CD14-positive monocyte (primary cell): ENCODE measurements at regions not wholly inside any gene's neighbourhood (a gene's known extent, or its start where the extent isn't known, plus 50 kb on each side); places are given as distances from the start of the nearest gene placed in this dataset.

Experiments used
- DNase-seq, 3 donors: peaks; one replicate each; pipeline ENCODE4 v3.0.0-alpha.2; 2011 to 2022
- H2AFZ ChIP-seq: 2 replicates; pipeline ENCODE4 v1.6.0; 2012; ENCODE audit warnings: mild to moderate bottlenecking, low read depth, low read length, inconsistent platforms; ENCODE audit not compliant: insufficient read depth, poor library complexity, severe bottlenecking
- H3K27ac ChIP-seq, 2 donors: 1 replicate in 1 of 2; 2 replicates in 1 of 2; pipeline ENCODE4 v1.5.1; 2012 to 2013; ENCODE audit warnings: low read length in 2 of 2, control low read depth in 1 of 2, inconsistent platforms in 1 of 2, low read depth in 1 of 2, mild to moderate bottlenecking in 1 of 2
- H3K27me3 ChIP-seq, 2 donors: one replicate each; pipeline versions ENCODE4 v1.6.0 to v1.6.1; 2011 to 2013; ENCODE audit warnings: low read length in 2 of 2; ENCODE audit not compliant: control insufficient read depth in 2 of 2, insufficient read depth in 2 of 2
- H3K36me3 ChIP-seq, 2 donors: replicated peaks in 1 of 2; 1 replicate in 1 of 2; 2 replicates in 1 of 2; pipeline versions ENCODE4 v1.5.1 to v1.6.1; 2012 to 2013; ENCODE audit warnings: low read length in 2 of 2, control low read depth in 1 of 2, inconsistent platforms in 1 of 2, mild to moderate bottlenecking in 1 of 2; ENCODE audit not compliant: insufficient read depth in 2 of 2, control insufficient read depth in 1 of 2
- H3K4me1 ChIP-seq, 2 donors: 1 replicate in 1 of 2; 2 replicates in 1 of 2; pipeline versions ENCODE4 v1.5.1 to v1.6.1; 2012 to 2013; ENCODE audit warnings: low read length in 2 of 2, control low read depth in 1 of 2, inconsistent platforms in 1 of 2, mild to moderate bottlenecking in 1 of 2, moderate library complexity in 1 of 2; ENCODE audit not compliant: insufficient read depth in 2 of 2, control insufficient read depth in 1 of 2
- H3K4me2 ChIP-seq: replicated peaks from 2 replicates; pipeline ENCODE3; 2012; ENCODE audit warnings: low read length, moderate library complexity, mild to moderate bottlenecking; ENCODE audit not compliant: poor library complexity, severe bottlenecking; ENCODE audit errors: extremely low read depth
- H3K4me3 ChIP-seq, 3 experiments: fragments of 200-600 bp in 1 of 3; sonication (generic) in 1 of 3; replicated peaks in 1 of 3; 1 replicate in 2 of 3; 2 replicates in 1 of 3; pipeline ENCODE4 v1.5.1; 2011 to 2013; ENCODE audit warnings: low read length in 3 of 3, mild to moderate bottlenecking in 3 of 3, control low read depth in 2 of 3, low read depth in 2 of 3, inconsistent platforms in 1 of 3, moderate library complexity in 1 of 3
- H3K79me2 ChIP-seq: 2 replicates; pipeline ENCODE4 v1.6.0; 2012; ENCODE audit warnings: mild to moderate bottlenecking, control low read depth, inconsistent platforms, low read length, moderate library complexity; ENCODE audit not compliant: insufficient read depth
- H3K9ac ChIP-seq: 2 replicates; pipeline ENCODE4 v1.6.0; 2017; ENCODE audit warnings: low read length, mild to moderate bottlenecking; ENCODE audit not compliant: insufficient read depth, poor library complexity, severe bottlenecking
- H3K9me3 ChIP-seq, 2 donors: replicated peaks in 1 of 2; 1 replicate in 1 of 2; 2 replicates in 1 of 2; pipeline versions ENCODE4 v1.5.1 to v1.6.1; 2012 to 2013; ENCODE audit warnings: low read length in 2 of 2, control low read depth in 1 of 2; ENCODE audit not compliant: control insufficient read depth in 1 of 2, insufficient read depth in 1 of 2
- H4K20me1 ChIP-seq: 2 replicates; pipeline ENCODE4 v1.6.0; 2012; ENCODE audit warnings: mild to moderate bottlenecking, low read length, control low read depth, moderate library complexity; ENCODE audit not compliant: insufficient read depth
- H3K27ac Mint-ChIP-seq, 7 donors: one replicate each; pipeline ENCODE4 v1.8.0; 2020; ENCODE audit warnings: mild to moderate bottlenecking in 7 of 7, mixed read lengths in 7 of 7, moderate library complexity in 6 of 7, inconsistent platforms in 2 of 7
- H3K27me3 Mint-ChIP-seq, 3 donors: one replicate each; pipeline ENCODE4 v1.8.0; 2021 to 2022; ENCODE audit warnings: low read depth in 3 of 3, mild to moderate bottlenecking in 3 of 3, mixed read lengths in 3 of 3, moderate library complexity in 3 of 3, inconsistent platforms in 1 of 3
- H3K36me3 Mint-ChIP-seq, 2 donors: one replicate each; pipeline ENCODE4 v1.8.0; 2020; ENCODE audit warnings: mixed read lengths in 2 of 2, inconsistent platforms in 1 of 2, mild to moderate bottlenecking in 1 of 2
- H3K4me1 Mint-ChIP-seq: one replicate; pipeline ENCODE4 v1.8.0; 2020; ENCODE audit warnings: mild to moderate bottlenecking, mixed read lengths
- H3K4me3 Mint-ChIP-seq, 2 donors: one replicate each; pipeline ENCODE4 v1.8.0; 2020; ENCODE audit warnings: mild to moderate bottlenecking in 2 of 2, mixed read lengths in 2 of 2, moderate library complexity in 1 of 2
- H3K9me3 Mint-ChIP-seq, 7 donors: one replicate each; pipeline ENCODE4 v1.8.0; 2020 to 2022; ENCODE audit warnings: mixed read lengths in 7 of 7, mild to moderate bottlenecking in 6 of 7, moderate library complexity in 6 of 7, inconsistent platforms in 2 of 7
- WGBS: methylation state at CpG from one replicate; pipeline ENCODE4 v1.1.5; 2013; ENCODE audit warnings: missing lambda C conversion rate; ENCODE audit not compliant: insufficient coverage; 5-methylcytosine and 5-hydroxymethylcytosine counted together
- intact Hi-C, 2 donors: fragments of 100-400 bp; cut with micrococcal nuclease; formaldehyde crosslinking; loops; one replicate each; pipeline versions ENCODE4 v1.15.0 to v1.15.1; 2023
- TF ChIP-seq, protein P1 (sequence below): fragments of 200-600 bp; IDR thresholded peaks from one replicate; pipeline ENCODE4 v1.8.0; 2022; ENCODE audit warnings: antibody characterized with exemption, mild to moderate bottlenecking

DNA sequence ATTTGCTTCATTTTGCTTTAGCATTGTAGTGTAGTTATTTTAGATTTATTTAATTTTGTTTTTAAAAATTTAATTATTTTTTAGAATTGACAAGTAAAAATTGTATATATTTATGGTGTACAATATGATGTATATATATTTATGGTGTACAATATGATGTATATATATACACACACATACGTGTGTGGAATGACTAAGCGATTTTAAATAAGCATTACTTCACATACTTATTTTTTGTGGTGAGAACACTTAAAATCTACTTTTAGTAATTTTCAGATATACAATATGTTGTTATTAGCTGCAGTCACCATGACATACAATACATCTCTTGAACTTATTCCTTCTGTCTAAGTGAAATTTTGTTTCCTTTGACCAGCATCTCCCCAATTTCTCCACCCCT is 172.9 kb downstream of the SPRY1 start:
- Mint-ChIP-seq H3K4me3 (no peak overlapping the region), H3K27ac (no peak overlapping the region), H3K36me3 (no peaks in the 10 kb centered on the region), H3K27me3 (peaks cover 0 to 5% (median 4%) of the 10 kb centered on the region in 3 donors), H3K4me1 (peaks cover 4% of the 10 kb centered on the region), H3K9me3 (peaks cover 0 to 3% (median 0%) of the 10 kb centered on the region in 7 donors)
- H3K4me1 ChIP-seq = no peaks in the 10 kb centered on the region
- no peaks in the 10 kb centered on the region for H3K36me3 ChIP-seq
- H2AFZ ChIP-seq = no peak overlapping the region
- H3K9ac ChIP-seq = no peak overlapping the region
- DNase-seq = no peak
- no CpG with 5 or more reads among the region's 2 CpGs for WGBS
- H3K4me3 ChIP-seq = no peak overlapping the region
- no peaks in the 10 kb centered on the region for H3K79me2 ChIP-seq
- no peak overlapping the region for H3K4me2 ChIP-seq
- TF ChIP-seq, protein P1, sequence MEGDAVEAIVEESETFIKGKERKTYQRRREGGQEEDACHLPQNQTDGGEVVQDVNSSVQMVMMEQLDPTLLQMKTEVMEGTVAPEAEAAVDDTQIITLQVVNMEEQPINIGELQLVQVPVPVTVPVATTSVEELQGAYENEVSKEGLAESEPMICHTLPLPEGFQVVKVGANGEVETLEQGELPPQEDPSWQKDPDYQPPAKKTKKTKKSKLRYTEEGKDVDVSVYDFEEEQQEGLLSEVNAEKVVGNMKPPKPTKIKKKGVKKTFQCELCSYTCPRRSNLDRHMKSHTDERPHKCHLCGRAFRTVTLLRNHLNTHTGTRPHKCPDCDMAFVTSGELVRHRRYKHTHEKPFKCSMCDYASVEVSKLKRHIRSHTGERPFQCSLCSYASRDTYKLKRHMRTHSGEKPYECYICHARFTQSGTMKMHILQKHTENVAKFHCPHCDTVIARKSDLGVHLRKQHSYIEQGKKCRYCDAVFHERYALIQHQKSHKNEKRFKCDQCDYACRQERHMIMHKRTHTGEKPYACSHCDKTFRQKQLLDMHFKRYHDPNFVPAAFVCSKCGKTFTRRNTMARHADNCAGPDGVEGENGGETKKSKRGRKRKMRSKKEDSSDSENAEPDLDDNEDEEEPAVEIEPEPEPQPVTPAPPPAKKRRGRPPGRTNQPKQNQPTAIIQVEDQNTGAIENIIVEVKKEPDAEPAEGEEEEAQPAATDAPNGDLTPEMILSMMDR = no peak
- no peaks in the 10 kb centered on the region for H3K27me3 ChIP-seq
- H4K20me1 ChIP-seq = no peaks in the 10 kb centered on the region
- H3K27ac ChIP-seq = no peak overlapping the region
- intact Hi-C loops = loop anchor here in 1 of 2 donors (10.0 kb wide), 1 partner anchor 95 kb away; no protein-coding TSS in a partner anchor
- H3K9me3 ChIP-seq = no peaks in the 10 kb centered on the region

DNA sequence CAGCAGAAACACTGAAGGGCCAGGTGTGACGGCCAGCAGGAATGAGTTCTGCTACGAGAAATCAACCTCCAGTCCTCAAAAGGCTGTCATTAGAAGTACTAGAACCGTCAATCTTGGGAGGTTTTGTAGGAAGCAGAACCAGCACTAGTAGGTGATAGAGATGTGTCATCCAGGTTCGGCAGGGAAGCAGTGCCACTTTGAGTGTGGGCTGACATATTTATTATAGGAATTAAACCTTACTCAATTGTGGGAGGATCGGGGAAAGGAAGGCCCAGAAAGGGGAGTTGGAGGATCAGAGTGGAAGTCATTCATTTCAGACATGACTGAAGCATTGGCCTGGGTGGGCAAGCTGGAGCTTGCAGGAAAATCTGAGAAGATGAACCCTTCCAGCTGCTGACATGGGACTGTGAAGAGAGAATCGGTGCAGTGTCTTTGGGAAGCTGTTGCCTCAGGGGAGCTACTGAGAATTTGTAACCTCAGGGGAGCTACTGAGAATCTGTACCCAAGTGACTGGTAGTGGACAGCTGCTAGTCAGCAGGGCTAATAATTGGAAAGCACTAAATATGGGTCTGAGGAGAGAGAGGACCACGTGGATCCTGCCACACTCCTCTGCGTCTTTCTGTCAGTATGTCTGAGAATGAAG is 177.4 kb downstream of the SPRY1 start:
- H3K27ac Mint-ChIP-seq = no peak overlapping the region

More for the DNA sequence above, 177.4 kb downstream of the SPRY1 start:
- no peak overlapping the region for H3K4me2 ChIP-seq
- WGBS = 93% methylated on average over 4 of the region's 8 CpGs
- H3K36me3 ChIP-seq = no peaks in the 10 kb centered on the region
- H3K4me1 ChIP-seq = no peaks in the 10 kb centered on the region
- intact Hi-C loops = no loop called here
- H3K4me3 ChIP-seq = no peak overlapping the region
- no peaks in the 10 kb centered on the region for H3K4me1 Mint-ChIP-seq
- H3K79me2 ChIP-seq = no peaks in the 10 kb centered on the region
- no peaks in the 10 kb centered on the region for H3K36me3 Mint-ChIP-seq
- no peak overlapping the region for H3K4me3 Mint-ChIP-seq
- H3K9ac ChIP-seq = no peak overlapping the region
- no peak overlapping the region for H2AFZ ChIP-seq
- H4K20me1 ChIP-seq = no peaks in the 10 kb centered on the region
- DNase-seq = no peak
- TF ChIP-seq, protein P1 = no peak
- H3K9me3 ChIP-seq = no peaks in the 10 kb centered on the region
- H3K27me3 ChIP-seq = no peaks in the 10 kb centered on the region
- H3K27me3 Mint-ChIP-seq = peaks cover 0 to 5% (median 2%) of the 10 kb centered on the region in 3 donors
- peaks cover 0 to 2% (median 0%) of the 10 kb centered on the region in 7 donors for H3K9me3 Mint-ChIP-seq
- H3K27ac ChIP-seq = no peak overlapping the region
